DND-41 (cell line): ENCODE measurements at regions not wholly inside any gene's neighbourhood (a gene's known extent, or its start where the extent isn't known, plus 50 kb on each side); places are given as distances from the start of the nearest gene placed in this dataset.
"Not testable (repeated sequence)": the region's sequence is repeated elsewhere in the genome, so short reads cannot be mapped to it uniquely, and the experiment has no call there.

ENCODE experiments used
- ATAC-seq: fragments of 200-7000 bp; cut with Tn5 transposase; 3 replicates; pipeline ENCODE4 v1.9.1; 2021; ENCODE audit warnings: low read depth; ENCODE audit not compliant: insufficient read depth
- DNase-seq: peaks from one replicate; pipeline ENCODE4 v3.0.0-alpha.2; 2020
- H2AFZ ChIP-seq: 2 replicates; pipeline ENCODE4 v1.6.0; 2012; ENCODE audit warnings: low read depth, low read length
- H3K27ac ChIP-seq: 2 replicates; pipeline ENCODE4 v1.5.1; 2012; ENCODE audit warnings: low read length, inconsistent platforms
- H3K27me3 ChIP-seq: fragments of 200-600 bp; sonication (generic); 2 replicates; pipeline ENCODE4 v1.6.0; 2012; ENCODE audit warnings: low read length, mild to moderate bottlenecking, inconsistent platforms; ENCODE audit not compliant: insufficient read depth, poor library complexity
- H3K36me3 ChIP-seq: 2 replicates; pipeline ENCODE4 v1.5.1; 2012; ENCODE audit warnings: low read length, inconsistent platforms; ENCODE audit not compliant: insufficient read depth
- H3K4me1 ChIP-seq: 2 replicates; pipeline ENCODE4 v1.5.1; 2012; ENCODE audit warnings: mild to moderate bottlenecking, low read length; ENCODE audit not compliant: insufficient read depth
- H3K4me2 ChIP-seq: 2 replicates; pipeline ENCODE4 v1.6.0; 2012; ENCODE audit warnings: mild to moderate bottlenecking, moderate library complexity, low read length, inconsistent platforms; ENCODE audit not compliant: insufficient read depth
- H3K4me3 ChIP-seq, 2 experiments: fragments of 200-600 bp in 1 of 2; shearing (Covaris generic) in 1 of 2; 2 replicates each; pipeline ENCODE4 v1.5.1; 2012 to 2016; ENCODE audit warnings: inconsistent platforms in 2 of 2, low read length in 2 of 2, mild to moderate bottlenecking in 2 of 2, low read depth in 1 of 2, moderate library complexity in 1 of 2
- H3K79me2 ChIP-seq: 2 replicates; pipeline ENCODE4 v1.6.0; 2012; ENCODE audit warnings: low read length, inconsistent platforms; ENCODE audit not compliant: insufficient read depth
- H3K9ac ChIP-seq: 2 replicates; pipeline ENCODE4 v1.6.0; 2012; ENCODE audit warnings: low read depth, mild to moderate bottlenecking, inconsistent platforms, low read length, moderate library complexity
- H3K9me3 ChIP-seq: 2 replicates; pipeline ENCODE4 v1.5.1; 2012; ENCODE audit warnings: low read length, moderate library complexity, mild to moderate bottlenecking, inconsistent platforms; ENCODE audit not compliant: insufficient read depth, severe bottlenecking
- H4K20me1 ChIP-seq: 2 replicates; pipeline ENCODE4 v1.6.0; 2012; ENCODE audit warnings: low read length; ENCODE audit not compliant: insufficient read depth
- CTCF ChIP-seq: IDR thresholded peaks from 2 replicates; pipeline ENCODE4 v1.5.1; 2012; ENCODE audit warnings: borderline replicate concordance, low read length, moderate library complexity, mild to moderate bottlenecking; ENCODE audit not compliant: poor library complexity, severe bottlenecking; ENCODE audit errors: extremely low read depth
- EZH2 ChIP-seq: IDR thresholded peaks from 3 replicates; pipeline ENCODE4 v1.6.1; 2012; ENCODE audit warnings: borderline replicate concordance, low read depth, mild to moderate bottlenecking, moderate library complexity, low read length, inconsistent platforms; ENCODE audit not compliant: severe bottlenecking

GRCh38 chr17:62139141-62139540, 74.1 kb upstream of the MED13 start:
- H3K4me2 ChIP-seq = no peak overlapping the region
- TF ChIP-seq EZH2 = no peak
- TF ChIP-seq CTCF = no peak
- no peak overlapping the region for H3K9ac ChIP-seq
- H3K27me3 ChIP-seq = no peaks in the 10 kb centered on the region
- H3K27ac ChIP-seq = no peak overlapping the region
- DNase-seq (no peak), ATAC-seq (no peak)
- H3K4me3 ChIP-seq = no peak overlapping the region
- H2AFZ ChIP-seq = no peak overlapping the region
- H3K36me3 ChIP-seq = no peaks in the 10 kb centered on the region
- H3K9me3 ChIP-seq = no peaks in the 10 kb centered on the region
- no peaks in the 10 kb centered on the region for H4K20me1 ChIP-seq
- H3K79me2 ChIP-seq = no peaks in the 10 kb centered on the region
- no peaks in the 10 kb centered on the region for H3K4me1 ChIP-seq

- not testable (repeated sequence) for H4K20me1 ChIP-seq, H3K27ac ChIP-seq, H3K9ac ChIP-seq, ATAC-seq, H3K4me3 ChIP-seq, H3K36me3 ChIP-seq, H3K9me3 ChIP-seq, H3K4me1 ChIP-seq, H3K4me2 ChIP-seq, H2AFZ ChIP-seq, H3K27me3 ChIP-seq, DNase-seq, H3K79me2 ChIP-seq
Observed at GRCh38 chr17:62138676-62139121, 73.6 kb upstream of the MED13 start.

GRCh38 chr17:62137734-62138624, 72.9 kb upstream of the MED13 start:
- not testable (repeated sequence) for DNase-seq

DNA sequence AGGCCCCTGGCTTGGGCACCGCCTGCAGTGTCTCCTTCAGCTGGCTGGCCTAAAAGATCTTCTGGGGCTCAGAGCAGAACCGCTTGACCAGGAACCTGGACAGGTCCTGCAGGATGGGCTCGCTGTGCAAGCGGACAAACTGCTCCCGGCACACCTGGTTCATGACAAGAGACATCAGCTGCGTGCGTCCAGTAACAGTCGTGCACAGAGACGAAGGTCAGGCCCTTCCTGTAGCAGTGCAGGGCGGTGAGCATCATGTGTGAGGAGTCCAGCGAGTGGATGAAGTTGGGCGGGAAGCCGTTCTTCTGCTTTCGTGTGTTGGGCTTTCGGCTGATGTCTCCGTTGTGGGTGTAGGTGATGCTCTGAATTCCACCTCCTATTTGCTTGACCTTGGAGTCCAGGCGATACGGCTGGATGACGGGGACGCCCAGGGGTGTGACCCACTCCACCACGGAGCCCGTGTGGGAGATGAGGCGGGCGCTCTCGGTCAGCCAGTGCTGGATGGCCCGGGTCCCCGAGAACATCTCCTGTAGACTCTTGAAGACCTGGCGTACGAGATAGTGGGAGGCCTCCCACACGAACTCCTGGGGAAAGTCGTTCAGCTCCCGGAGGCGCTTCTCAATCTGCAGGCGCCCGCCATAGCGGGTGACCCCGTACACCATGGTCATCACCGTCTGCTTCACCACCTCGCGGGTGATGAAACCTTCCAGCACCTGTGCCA, 72.1 kb upstream of the MED13 start:
- not testable (repeated sequence) for H3K4me1 ChIP-seq, H4K20me1 ChIP-seq, H3K9ac ChIP-seq, H3K27me3 ChIP-seq, DNase-seq, H2AFZ ChIP-seq, H3K4me3 ChIP-seq, H3K9me3 ChIP-seq, H3K36me3 ChIP-seq, ATAC-seq, H3K79me2 ChIP-seq, H3K4me2 ChIP-seq, H3K27ac ChIP-seq

More at GRCh38 chr17:62137734-62138624, 72.9 kb upstream of the MED13 start:
- not testable (repeated sequence) for H3K36me3 ChIP-seq, ATAC-seq, H2AFZ ChIP-seq, H3K4me1 ChIP-seq, H3K9ac ChIP-seq, H3K27ac ChIP-seq, H3K4me3 ChIP-seq, H3K9me3 ChIP-seq, H3K79me2 ChIP-seq, H3K27me3 ChIP-seq, H3K4me2 ChIP-seq, H4K20me1 ChIP-seq

DNA sequence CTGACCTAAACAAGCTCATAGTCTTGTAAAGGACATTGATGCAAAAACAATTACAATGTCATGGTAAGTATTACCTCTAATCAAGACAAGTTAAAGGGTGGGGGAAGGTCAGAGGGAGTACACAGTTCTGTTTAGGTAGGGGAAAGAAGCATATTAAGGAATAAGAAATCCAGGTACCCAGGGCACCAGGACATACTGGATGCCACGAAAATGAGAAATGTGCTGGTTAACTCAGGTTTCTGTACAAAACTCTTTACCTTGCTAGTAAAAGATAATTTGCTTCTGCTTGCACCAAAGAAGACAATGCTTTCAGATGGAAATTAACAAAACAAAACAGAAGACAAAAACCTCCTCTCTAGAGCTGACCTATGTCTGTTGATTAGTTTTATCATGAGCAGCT, 70.7 kb upstream of the MED13 start:
- Histone ChIP-seq H3K4me2 (no peak overlapping the region), H3K27ac (no peak overlapping the region), H3K79me2 (no peaks in the 10 kb centered on the region), H2AFZ (no peak overlapping the region), H3K9ac (no peak overlapping the region), H3K27me3 (no peaks in the 10 kb centered on the region), H4K20me1 (no peaks in the 10 kb centered on the region), H3K4me1 (no peaks in the 10 kb centered on the region), H3K36me3 (no peaks in the 10 kb centered on the region), H3K9me3 (no peaks in the 10 kb centered on the region), H3K4me3 (no peak overlapping the region)
- no peak for TF ChIP-seq EZH2
- no peak for TF ChIP-seq CTCF
- no peak for ATAC-seq
- DNase-seq = no peak

DNA sequence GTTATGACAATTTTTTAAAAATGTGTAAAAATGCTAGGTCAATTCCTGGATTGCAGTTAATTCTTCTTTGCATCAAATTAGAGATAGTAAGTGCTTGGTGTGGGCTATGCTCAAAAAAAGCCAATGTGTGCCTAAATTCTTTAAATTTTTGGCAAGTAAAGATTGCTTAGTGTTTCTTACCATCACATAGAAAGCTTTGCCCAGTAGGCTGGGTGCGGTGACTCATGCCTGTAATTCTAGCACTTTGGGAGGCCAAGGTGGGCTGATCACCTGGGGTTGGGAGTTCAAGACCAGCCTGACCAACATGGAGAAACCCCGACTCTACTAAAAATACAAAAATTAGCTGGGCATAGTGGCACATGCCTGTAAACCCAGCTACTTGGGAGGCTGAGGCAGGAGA, 70.0 kb upstream of the MED13 start:
- not testable (repeated sequence) for H3K4me3 ChIP-seq, H3K9me3 ChIP-seq, H3K27ac ChIP-seq, H3K36me3 ChIP-seq, H3K27me3 ChIP-seq, H3K79me2 ChIP-seq, H3K9ac ChIP-seq, ATAC-seq, H3K4me2 ChIP-seq, DNase-seq, H2AFZ ChIP-seq, H4K20me1 ChIP-seq, H3K4me1 ChIP-seq
